Stimulated activated CD8-positive, alpha-beta memory T cell treated with anti-CD3 and anti-CD28 coated beads, Interleukin-2, amount 100 ng/mL, for 48 hours (primary cell): ENCODE measurements at regions not wholly inside any gene's neighbourhood (a gene's known extent, or its start where the extent isn't known, plus 50 kb on each side); places are given as distances from the start of the nearest gene placed in this dataset.

Source experiments
- DNase-seq, 2 donors: peaks; one replicate each; pipeline ENCODE4 v3.0.0-alpha.2; 2020; ENCODE audit warnings: low read depth in 2 of 2

- DNase-seq: no peak
These were observed 51.8 kb upstream of the PAX1 start for GRCh38 chr20:21653628-21654027.

- no peak for DNase-seq
These were observed 62.0 kb upstream of the PAX1 start for GRCh38 chr20:21643417-21643816.

GRCh38 chr20:21640556-21640955 is 64.9 kb upstream of the PAX1 start:
- no peak for DNase-seq

GRCh38 chr20:21633829-21634228 is 71.6 kb upstream of the PAX1 start:
- no peak for DNase-seq

GRCh38 chr20:21632735-21633053 is 72.8 kb upstream of the PAX1 start:
- DNase-seq: no peak

GRCh38 chr20:21632031-21632734 is 73.3 kb upstream of the PAX1 start:
- DNase-seq: no peak

GRCh38 chr20:21628800-21629199 is 76.7 kb upstream of the PAX1 start:
- no peak for DNase-seq

- DNase-seq: no peak
These were observed 81.7 kb upstream of the PAX1 start for GRCh38 chr20:21623781-21624094.

GRCh38 chr20:21623074-21623780 is 82.2 kb upstream of the PAX1 start:
- DNase-seq: no peak

- DNase-seq: no peak
These were observed 83.2 kb upstream of the PAX1 start for GRCh38 chr20:21622097-21622857.

- no peak for DNase-seq
These were observed 86.6 kb upstream of the PAX1 start for GRCh38 chr20:21618759-21619416.

GRCh38 chr20:21615617-21616080 is 89.8 kb upstream of the PAX1 start:
- peak; percentile 10 to 33 for DNase-seq

GRCh38 chr20:21614980-21615379 is 90.5 kb upstream of the PAX1 start:
- DNase-seq: no peak

GRCh38 chr20:21613512-21613911 is 92.0 kb upstream of the PAX1 start:
- no peak for DNase-seq

GRCh38 chr20:21609981-21610380 is 95.5 kb upstream of the PAX1 start:
- DNase-seq: no peak

- no peak for DNase-seq
These were observed 95.4 kb upstream of the NKX2-2 start for GRCh38 chr20:21609221-21609620.

GRCh38 chr20:21608777-21609176 is 94.9 kb upstream of the NKX2-2 start:
- DNase-seq: no peak

GRCh38 chr20:21607971-21608725 is 94.3 kb upstream of the NKX2-2 start:
- no peak for DNase-seq

GRCh38 chr20:21601799-21602198 is 87.9 kb upstream of the NKX2-2 start:
- DNase-seq: no peak

- no peak for DNase-seq
These were observed 72.8 kb upstream of the NKX2-2 start for GRCh38 chr20:21586682-21587081.

GRCh38 chr20:21583486-21584168 is 69.8 kb upstream of the NKX2-2 start:
- no peak for DNase-seq
